IMR-90 (cell line): ENCODE measurements at regions not wholly inside any gene's neighbourhood (a gene's known extent, or its start where the extent isn't known, plus 50 kb on each side); places are given as distances from the start of the nearest gene placed in this dataset.

Experiments
- BHLHE40 ChIP-seq: fragments of 150-350 bp; IDR thresholded peaks from 2 replicates; pipeline ENCODE4 v1.6.1; 2016; ENCODE audit warnings: mild to moderate bottlenecking, low read depth, low read length
- CEBPB ChIP-seq: IDR thresholded peaks from 2 replicates; pipeline ENCODE4 v1.6.1; 2012; ENCODE audit warnings: low read depth, low read length, improper control_type of control experiment
- CHD1 ChIP-seq: IDR thresholded peaks from 2 replicates; pipeline ENCODE4 v1.6.1; 2012; ENCODE audit warnings: low read depth, low read length, improper control_type of control experiment
- MXI1 ChIP-seq: IDR thresholded peaks from 2 replicates; pipeline ENCODE4 v1.6.1; 2012; ENCODE audit warnings: low read depth, mild to moderate bottlenecking, low read length, moderate library complexity, borderline replicate concordance
- POLR2A ChIP-seq: IDR thresholded peaks from 2 replicates; pipeline ENCODE4 v1.6.1; 2012; ENCODE audit warnings: mild to moderate bottlenecking, low read depth, low read length
- RAD21 ChIP-seq: IDR thresholded peaks from 2 replicates; pipeline ENCODE4 v1.6.1; 2012; ENCODE audit warnings: low read length, improper control_type of control experiment
- RFX5 ChIP-seq: IDR thresholded peaks from 2 replicates; pipeline ENCODE4 v1.8.0; 2012; ENCODE audit warnings: low read depth, mild to moderate bottlenecking, low read length, moderate library complexity
- TF ChIP-seq, protein P1 (sequence below): conservative IDR thresholded peaks from 2 replicates; pipeline ENCODE4 v1.5.1; 2012; ENCODE audit warnings: mild to moderate bottlenecking, low read depth, low read length, improper control_type of control experiment
- TF ChIP-seq, protein P2 (sequence below): fragments of 150-350 bp; IDR thresholded peaks from 2 replicates; pipeline ENCODE4 v1.6.1; 2016; ENCODE audit warnings: low read depth, mild to moderate bottlenecking, low read length, moderate library complexity, borderline replicate concordance

DNA sequence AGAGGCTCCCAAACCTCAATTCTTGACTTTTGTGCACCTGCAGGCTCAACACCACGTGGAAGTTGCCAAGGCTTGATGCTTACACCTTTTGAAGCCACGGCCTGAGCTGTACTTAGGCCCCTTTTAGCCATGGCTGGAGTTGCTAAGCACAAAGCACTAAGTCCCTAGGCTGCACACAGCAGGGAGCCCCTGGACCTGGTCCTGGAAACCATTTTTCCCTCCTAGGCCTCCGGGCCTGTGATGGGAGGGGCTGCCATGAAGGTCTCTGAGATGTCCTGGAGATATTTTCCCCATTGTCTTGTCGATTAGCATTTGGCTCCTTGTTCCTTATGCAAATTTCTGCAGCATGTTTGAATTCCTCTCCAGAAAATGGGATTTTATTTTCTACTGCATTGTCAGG, 247.1 kb upstream of the ARPP21 start:
- TF ChIP-seq POLR2A (no peak), MXI1 (no peak), CEBPB (no peak), RFX5 (no peak), BHLHE40 (no peak), CHD1 (no peak), RAD21 (no peak)
- TF ChIP-seq, protein P1, sequence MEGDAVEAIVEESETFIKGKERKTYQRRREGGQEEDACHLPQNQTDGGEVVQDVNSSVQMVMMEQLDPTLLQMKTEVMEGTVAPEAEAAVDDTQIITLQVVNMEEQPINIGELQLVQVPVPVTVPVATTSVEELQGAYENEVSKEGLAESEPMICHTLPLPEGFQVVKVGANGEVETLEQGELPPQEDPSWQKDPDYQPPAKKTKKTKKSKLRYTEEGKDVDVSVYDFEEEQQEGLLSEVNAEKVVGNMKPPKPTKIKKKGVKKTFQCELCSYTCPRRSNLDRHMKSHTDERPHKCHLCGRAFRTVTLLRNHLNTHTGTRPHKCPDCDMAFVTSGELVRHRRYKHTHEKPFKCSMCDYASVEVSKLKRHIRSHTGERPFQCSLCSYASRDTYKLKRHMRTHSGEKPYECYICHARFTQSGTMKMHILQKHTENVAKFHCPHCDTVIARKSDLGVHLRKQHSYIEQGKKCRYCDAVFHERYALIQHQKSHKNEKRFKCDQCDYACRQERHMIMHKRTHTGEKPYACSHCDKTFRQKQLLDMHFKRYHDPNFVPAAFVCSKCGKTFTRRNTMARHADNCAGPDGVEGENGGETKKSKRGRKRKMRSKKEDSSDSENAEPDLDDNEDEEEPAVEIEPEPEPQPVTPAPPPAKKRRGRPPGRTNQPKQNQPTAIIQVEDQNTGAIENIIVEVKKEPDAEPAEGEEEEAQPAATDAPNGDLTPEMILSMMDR, result no peak
- TF ChIP-seq, protein P2, sequence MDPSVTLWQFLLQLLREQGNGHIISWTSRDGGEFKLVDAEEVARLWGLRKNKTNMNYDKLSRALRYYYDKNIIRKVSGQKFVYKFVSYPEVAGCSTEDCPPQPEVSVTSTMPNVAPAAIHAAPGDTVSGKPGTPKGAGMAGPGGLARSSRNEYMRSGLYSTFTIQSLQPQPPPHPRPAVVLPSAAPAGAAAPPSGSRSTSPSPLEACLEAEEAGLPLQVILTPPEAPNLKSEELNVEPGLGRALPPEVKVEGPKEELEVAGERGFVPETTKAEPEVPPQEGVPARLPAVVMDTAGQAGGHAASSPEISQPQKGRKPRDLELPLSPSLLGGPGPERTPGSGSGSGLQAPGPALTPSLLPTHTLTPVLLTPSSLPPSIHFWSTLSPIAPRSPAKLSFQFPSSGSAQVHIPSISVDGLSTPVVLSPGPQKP, result no peak
